ENCODE measurements at regions not wholly inside any gene's neighbourhood (a gene's known extent, or its start where the extent isn't known, plus 50 kb on each side); places are given as distances from the start of the nearest gene placed in this dataset.
"Not testable (repeated sequence)": the region's sequence is repeated elsewhere in the genome, so short reads cannot be mapped to it uniquely, and the experiment has no call there.

- no peak for DNase-seq (ENCODE audit: low read depth in 2 of 3, low spot score in 2 of 3)
Observed at GRCh38 chr13:110809871-110810486, 96.5 kb downstream of the ING1 start.

GRCh38 chr13:110811008-110811720, 97.7 kb downstream of the ING1 start:
- no peak for DNase-seq (ENCODE audit: low read depth in 2 of 3, low spot score in 2 of 3)

GRCh38 chr13:110811771-110812120, 98.2 kb downstream of the ING1 start:
- DNase-seq (ENCODE audit: low read depth in 2 of 3, low spot score in 2 of 3): no peak

GRCh38 chr13:110812121-110812868, 98.8 kb downstream of the ING1 start:
- no peak for DNase-seq (ENCODE audit: low read depth in 2 of 3, low spot score in 2 of 3)

- no peak for DNase-seq (ENCODE audit: low read depth in 2 of 3, low spot score in 2 of 3)
Observed at GRCh38 chr13:110812869-110813645, 99.6 kb downstream of the ING1 start.

GRCh38 chr13:110813646-110814624, 100.4 kb downstream of the ING1 start:
- DNase-seq (ENCODE audit: low read depth in 2 of 3, low spot score in 2 of 3): no peak

- DNase-seq (ENCODE audit: low read depth in 2 of 3, low spot score in 2 of 3): no peak
Observed at GRCh38 chr13:110815471-110816204, 99.2 kb downstream of the ANKRD10 start.

GRCh38 chr13:110816500-110816899, 98.4 kb downstream of the ANKRD10 start:
- DNase-seq (ENCODE audit: low read depth in 2 of 3, low spot score in 2 of 3): no peak

- DNase-seq (ENCODE audit: low read depth in 2 of 3, low spot score in 2 of 3): no peak
Observed at GRCh38 chr13:110817143-110817542, 97.7 kb downstream of the ANKRD10 start.

GRCh38 chr13:110818747-110819146, 96.1 kb downstream of the ANKRD10 start:
- no peak for DNase-seq (ENCODE audit: low read depth in 2 of 3, low spot score in 2 of 3)

GRCh38 chr13:110819203-110820014, 95.5 kb downstream of the ANKRD10 start:
- peak; percentile 32 to 71 (median 67) for DNase-seq (ENCODE audit: low read depth in 2 of 3, low spot score in 2 of 3)

- no peak for DNase-seq (ENCODE audit: low read depth in 2 of 3, low spot score in 2 of 3)
Observed at GRCh38 chr13:110820322-110820721, 94.5 kb downstream of the ANKRD10 start.

GRCh38 chr13:110821837-110822668, 92.8 kb downstream of the ANKRD10 start:
- DNase-seq (ENCODE audit: low read depth in 2 of 3, low spot score in 2 of 3): not testable (repeated sequence)

- DNase-seq (ENCODE audit: low read depth in 2 of 3, low spot score in 2 of 3): no peak
Observed at GRCh38 chr13:110822669-110822945, 92.3 kb downstream of the ANKRD10 start.

- DNase-seq (ENCODE audit: low read depth in 2 of 3, low spot score in 2 of 3): no peak
Observed at GRCh38 chr13:110824702-110825300, 90.1 kb downstream of the ANKRD10 start.

- DNase-seq (ENCODE audit: low read depth in 2 of 3, low spot score in 2 of 3): no peak
Observed at GRCh38 chr13:110825516-110825915, 89.4 kb downstream of the ANKRD10 start.

GRCh38 chr13:110826101-110826500, 88.8 kb downstream of the ANKRD10 start:
- DNase-seq (ENCODE audit: low read depth in 2 of 3, low spot score in 2 of 3): no peak
